IMR-90 (cell line): ENCODE measurements at regions not wholly inside any gene's neighbourhood (a gene's known extent, or its start where the extent isn't known, plus 50 kb on each side); places are given as distances from the start of the nearest gene placed in this dataset.

ENCODE experiments used
- ATAC-seq: fragments of 200-7000 bp; cut with Tn5 transposase; 2 replicates; pipeline ENCODE4 v1.9.1; 2020; ENCODE audit warnings: low read depth, mild to moderate bottlenecking, moderate library complexity
- BruUV-seq: library from RNA; stranded (reverse); fragments of 400-500 nt; replicated peaks from 2 replicates; lab custom pipeline; 2021; lab: Mats Ljungman, UMichigan
- CTCF ChIA-PET: fragments of 300-600 bp; formaldehyde crosslinking; extraction: SDS; loops from one replicate; lab custom pipeline; 2021; ENCODE audit warnings: antibody characterized with exemption; lab: Yijun Ruan, JAX
- POLR2A ChIA-PET: fragments of 300-600 bp; sonication (Branson Sonifier 250); formaldehyde crosslinking; loops from one replicate; lab custom pipeline; 2022; ENCODE audit warnings: antibody characterized with exemption; ENCODE audit not compliant: unreplicated experiment; lab: Charles Lee
- DNase-seq: peaks from one replicate; pipeline ENCODE4 v3.0.0; 2013
- H2AFZ ChIP-seq: replicated peaks from 2 replicates; pipeline ENCODE3; 2013; ENCODE audit warnings: low read length, mild to moderate bottlenecking; ENCODE audit not compliant: poor library complexity
- H2AK5ac ChIP-seq: 2 replicates; pipeline ENCODE4 v1.6.1; 2013; ENCODE audit warnings: low read depth, low read length, inconsistent platforms
- H2AK9ac ChIP-seq: replicated peaks from 2 replicates; pipeline ENCODE3; 2013; ENCODE audit warnings: mild to moderate bottlenecking, low read depth, low read length, moderate library complexity; ENCODE audit not compliant: poor library complexity
- H2BK120ac ChIP-seq: 2 replicates; pipeline ENCODE4 v1.6.1; 2013; ENCODE audit warnings: low read depth, low read length, inconsistent platforms
- H2BK15ac ChIP-seq: 3 replicates; pipeline ENCODE4 v1.6.1; 2013; ENCODE audit warnings: low read depth, low read length, inconsistent platforms
- H2BK20ac ChIP-seq: 2 replicates; pipeline ENCODE4 v1.6.1; 2013; ENCODE audit warnings: low read depth, mild to moderate bottlenecking, inconsistent platforms, low read length, moderate library complexity
- H2BK5ac ChIP-seq: 2 replicates; pipeline ENCODE4 v1.6.1; 2013; ENCODE audit warnings: mild to moderate bottlenecking, low read depth, low read length, inconsistent platforms; ENCODE audit not compliant: poor library complexity, severe bottlenecking
- H3K14ac ChIP-seq: replicated peaks from 2 replicates; pipeline ENCODE4 v1.6.1; 2013; ENCODE audit warnings: low read depth, low read length, inconsistent platforms
- H3K18ac ChIP-seq: 2 replicates; pipeline ENCODE4 v1.6.1; 2013; ENCODE audit warnings: low read depth, low read length, control low read depth
- H3K23ac ChIP-seq: 2 replicates; pipeline ENCODE4 v1.6.1; 2013; ENCODE audit warnings: low read depth, low read length, inconsistent platforms
- H3K27ac ChIP-seq: 2 replicates; pipeline ENCODE4 v1.5.1; 2013; ENCODE audit warnings: mild to moderate bottlenecking, control low read depth, low read length; ENCODE audit not compliant: insufficient read depth
- H3K27me3 ChIP-seq: 2 replicates; pipeline ENCODE4 v1.6.1; 2013; ENCODE audit warnings: low read length; ENCODE audit not compliant: control insufficient read depth, insufficient read depth
- H3K36me3 ChIP-seq: 2 replicates; pipeline ENCODE4 v1.6.1; 2013; ENCODE audit warnings: low read length, mixed read lengths; ENCODE audit not compliant: control insufficient read depth, insufficient read depth
- H3K4ac ChIP-seq: 2 replicates; pipeline ENCODE4 v1.6.1; 2013; ENCODE audit warnings: low read depth, low read length, inconsistent platforms
- H3K4me1 ChIP-seq: 2 replicates; pipeline ENCODE4 v1.6.1; 2013; ENCODE audit warnings: low read length, mixed read lengths; ENCODE audit not compliant: control insufficient read depth, insufficient read depth
- H3K4me2 ChIP-seq: 2 replicates; pipeline ENCODE4 v1.6.1; 2013; ENCODE audit warnings: low read depth, mild to moderate bottlenecking, control low read depth, low read length, moderate library complexity
- H3K4me3 ChIP-seq: 2 replicates; pipeline ENCODE4 v1.5.1; 2013; ENCODE audit warnings: low read depth, mild to moderate bottlenecking, control low read depth, low read length, moderate library complexity; ENCODE audit not compliant: insufficient read depth
- H3K56ac ChIP-seq: 2 replicates; pipeline ENCODE4 v1.6.1; 2013; ENCODE audit warnings: low read length, inconsistent platforms; ENCODE audit not compliant: insufficient read depth; ENCODE audit errors: extremely low read depth
- H3K79me1 ChIP-seq, 2 experiments: 2 replicates each; pipeline ENCODE4 v1.6.1; 2013; ENCODE audit warnings: low read length in 2 of 2, inconsistent platforms in 1 of 2, low read depth in 1 of 2
- H3K9ac ChIP-seq: 2 replicates; pipeline ENCODE4 v1.6.1; 2013; ENCODE audit warnings: low read depth, low read length, control low read depth
- H3K9me1 ChIP-seq: 2 replicates; pipeline ENCODE4 v1.6.1; 2013; ENCODE audit warnings: low read length, inconsistent platforms; ENCODE audit not compliant: insufficient read depth
- H3K9me3 ChIP-seq: 2 replicates; pipeline ENCODE4 v1.6.1; 2013; ENCODE audit warnings: low read length; ENCODE audit not compliant: control insufficient read depth, insufficient read depth
- H4K20me1 ChIP-seq: 2 replicates; pipeline ENCODE4 v1.6.1; 2013; ENCODE audit warnings: low read length, inconsistent platforms; ENCODE audit not compliant: insufficient read depth
- H4K5ac ChIP-seq: 2 replicates; pipeline ENCODE4 v1.6.1; 2013; ENCODE audit warnings: mild to moderate bottlenecking, low read depth, low read length, control low read depth
- H4K8ac ChIP-seq, 2 experiments: 2 replicates each; pipeline ENCODE4 v1.6.1; 2013; ENCODE audit warnings: low read depth in 2 of 2, low read length in 2 of 2, control low read depth in 1 of 2, inconsistent platforms in 1 of 2
- H4K91ac ChIP-seq: 2 replicates; pipeline ENCODE4 v1.6.1; 2013; ENCODE audit warnings: low read depth, low read length, inconsistent platforms; ENCODE audit not compliant: insufficient read depth
- BHLHE40 ChIP-seq: fragments of 150-350 bp; IDR thresholded peaks from 2 replicates; pipeline ENCODE4 v1.6.1; 2016; ENCODE audit warnings: mild to moderate bottlenecking, low read depth, low read length
- CEBPB ChIP-seq: IDR thresholded peaks from 2 replicates; pipeline ENCODE4 v1.6.1; 2012; ENCODE audit warnings: low read depth, low read length, improper control_type of control experiment
- CHD1 ChIP-seq: IDR thresholded peaks from 2 replicates; pipeline ENCODE4 v1.6.1; 2012; ENCODE audit warnings: low read depth, low read length, improper control_type of control experiment
- CTCF ChIP-seq: conservative IDR thresholded peaks from 2 replicates; pipeline ENCODE4 v1.5.1; 2012; ENCODE audit warnings: mild to moderate bottlenecking, low read depth, low read length, improper control_type of control experiment
- MAZ ChIP-seq: IDR thresholded peaks from 2 replicates; pipeline ENCODE4 v1.6.1; 2012; ENCODE audit warnings: low read depth, mild to moderate bottlenecking, low read length, improper control_type of control experiment, moderate library complexity, borderline replicate concordance
- RAD21 ChIP-seq: IDR thresholded peaks from 2 replicates; pipeline ENCODE4 v1.6.1; 2012; ENCODE audit warnings: low read length, improper control_type of control experiment
- RFX5 ChIP-seq: IDR thresholded peaks from 2 replicates; pipeline ENCODE4 v1.8.0; 2012; ENCODE audit warnings: low read depth, mild to moderate bottlenecking, low read length, moderate library complexity
- dilution Hi-C: fragments of 300-500 bp; cut with HindIII; formaldehyde crosslinking; loops from one replicate; pipeline ENCODE4 v1.14.3; 2018; ENCODE audit warnings: low sequenced_read_pairs; ENCODE audit not compliant: unreplicated experiment
- in situ Hi-C: fragments of 300-500 bp; cut with MboI; formaldehyde crosslinking; loops from 3 replicates; pipeline ENCODE4 v1.14.3; 2019; ENCODE audit warnings: low sequenced_read_pairs, inconsistent platforms, mixed read lengths
- intact Hi-C: fragments of 100-400 bp; cut with micrococcal nuclease; formaldehyde crosslinking; loops from 2 replicates; pipeline ENCODE4 v1.10.0; 2022

GRCh38 chr1:55812281-55812680, 597.1 kb upstream of the USP24 start:
- 0 out of 2 replicates have a peak, but pooled peaks cover 6% of the 10 kb centered on the region for H3K9me1 ChIP-seq
- ATAC-seq (no peak; the same call in 1 of the 2 replicates), DNase-seq (peak; percentile 18)
- POLR2A ChIA-PET = no interaction called here
- peak overlapping the region; percentile 61; the same call in 1 of the 2 replicates for H3K4ac ChIP-seq
- H3K14ac ChIP-seq = no peak overlapping the region
- H3K9me3 ChIP-seq = no peaks in the 10 kb centered on the region
- peak overlapping the region; percentile 27; the same call in 1 of the 2 replicates for H2AK5ac ChIP-seq
- H2BK20ac ChIP-seq = peak overlapping the region; percentile 22; the same call in 1 of the 2 replicates
- H4K5ac ChIP-seq = 0 out of 2 replicates have a peak overlapping the region, but pooled peaks have one; percentile 15
- no peak overlapping the region for H4K91ac ChIP-seq
- peaks cover 12% of the 10 kb centered on the region for H3K4me1 ChIP-seq
- no peak overlapping the region for H2BK120ac ChIP-seq
- H3K18ac ChIP-seq = peak overlapping the region; percentile 78
- no peaks in the 10 kb centered on the region for H4K20me1 ChIP-seq
- H2BK5ac ChIP-seq = no peak overlapping the region
- no peaks in the 10 kb centered on the region for H3K27me3 ChIP-seq
- H2AFZ ChIP-seq = no peak overlapping the region
- intact Hi-C loops (loop anchor here (5.0 kb wide), 1 partner anchor 70 kb away; no protein-coding TSS in a partner anchor), in situ Hi-C loops (no loop called here), dilution Hi-C loops (no loop called here)
- TF ChIP-seq CEBPB (peak; percentile 86), MAZ (no peak), RFX5 (no peak), RAD21 (no peak), CHD1 (no peak), CTCF (no peak), BHLHE40 (no peak)
- H3K56ac ChIP-seq = no peak overlapping the region
- H2AK9ac ChIP-seq = no peak overlapping the region
- no peaks in the 10 kb centered on the region for H3K79me1 ChIP-seq
- no peak overlapping the region for H3K23ac ChIP-seq
- no peak overlapping the region for H3K27ac ChIP-seq
- CTCF ChIA-PET = no interaction called here
- BruUV-seq = no TSS peak
- no peaks in the 10 kb centered on the region for H3K36me3 ChIP-seq
- H2BK15ac ChIP-seq = no peak overlapping the region; the same call in 2 of the 3 replicates
- H3K4me3 ChIP-seq = no peak overlapping the region
- no peak overlapping the region for H3K4me2 ChIP-seq
- H4K8ac ChIP-seq = peak overlapping the region in 1 of 2 experiments; percentile 21; a peak in 1 of 4 replicates
- H3K9ac ChIP-seq = no peak overlapping the region
